AG10803 (cell line): ENCODE measurements at regions not wholly inside any gene's neighbourhood (a gene's known extent, or its start where the extent isn't known, plus 50 kb on each side); places are given as distances from the start of the nearest gene placed in this dataset.
"Not testable (repeated sequence)": the region's sequence is repeated elsewhere in the genome, so short reads cannot be mapped to it uniquely, and the experiment has no call there.

Experiments
- DNase-seq: peaks from one replicate; pipeline ENCODE4 v3.0.0; 2010; ENCODE audit warnings: low read depth
- H3K4me3 ChIP-seq: 2 replicates; pipeline ENCODE4 v1.5.1; 2011; ENCODE audit warnings: mild to moderate bottlenecking, low read length, control low read depth
- CTCF ChIP-seq: conservative IDR thresholded peaks from 2 replicates; pipeline ENCODE4 v1.5.1; 2011; ENCODE audit warnings: mild to moderate bottlenecking, low read length, control low read depth, inconsistent platforms

DNA sequence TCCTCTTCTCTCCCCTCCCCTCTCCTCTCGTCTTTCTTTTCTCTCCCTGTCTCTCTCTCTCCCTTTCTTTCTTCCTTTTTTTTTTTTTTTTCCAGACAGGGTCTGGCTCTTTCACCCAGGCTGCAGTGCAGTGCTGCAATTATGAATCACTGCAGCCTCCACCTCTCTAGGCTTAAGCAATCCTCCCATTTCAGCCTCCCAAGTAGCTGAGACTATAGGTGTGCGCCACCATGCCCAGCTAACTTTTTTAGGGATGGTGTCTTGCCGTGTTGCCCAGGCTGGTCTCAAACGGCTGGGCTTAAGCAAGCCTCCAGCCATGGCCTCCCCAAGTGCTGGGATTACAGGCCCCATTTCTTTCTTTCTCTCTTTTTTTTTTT lies 59.9 kb upstream of the NCOA3 start:
- DNase-seq: no peak
- H3K4me3 ChIP-seq: no peak overlapping the region
- TF ChIP-seq CTCF: no peak

DNA sequence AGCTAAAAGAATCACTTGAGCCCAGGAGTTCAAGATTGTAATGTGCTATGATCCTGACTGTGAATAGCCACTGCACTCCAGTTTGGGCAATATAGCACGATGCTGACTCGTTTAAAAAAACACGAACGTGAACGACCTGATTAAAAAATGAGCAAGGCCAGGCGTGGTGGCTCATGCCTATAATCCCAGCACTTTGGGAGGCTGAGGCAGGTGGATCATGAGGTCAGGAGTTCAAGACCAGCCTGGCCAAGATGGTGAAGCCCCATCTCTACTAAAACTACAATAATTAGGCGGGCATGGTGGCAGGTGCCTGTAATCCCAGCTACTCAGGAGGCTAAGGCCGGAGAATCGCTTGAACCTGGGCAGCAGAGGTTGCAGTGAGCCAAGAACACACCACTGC lies 58.6 kb upstream of the NCOA3 start:
- not testable (repeated sequence) for DNase-seq, H3K4me3 ChIP-seq

DNA sequence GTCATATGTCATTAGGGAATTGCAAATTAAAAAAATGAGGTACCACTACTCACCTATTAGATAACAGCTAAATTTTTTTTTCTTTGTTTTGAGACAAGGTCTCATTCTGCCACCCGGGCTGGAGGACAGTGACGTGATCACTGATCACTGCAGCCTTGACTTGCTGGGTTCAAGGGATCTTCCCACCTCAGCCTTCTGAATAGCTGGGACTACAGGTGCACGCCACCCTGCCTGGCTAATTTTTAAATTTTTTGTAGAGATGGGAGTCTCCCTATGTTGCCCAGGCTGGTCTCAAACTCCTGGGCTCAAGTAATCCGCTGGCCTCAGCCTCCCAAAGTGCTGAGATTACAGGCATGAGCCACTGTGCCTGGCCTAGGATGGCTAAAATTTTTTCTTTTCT lies 57.1 kb upstream of the NCOA3 start:
- TF ChIP-seq CTCF: no peak
- H3K4me3 ChIP-seq: no peak overlapping the region
- DNase-seq: no peak

- no peak for TF ChIP-seq CTCF
Measured at GRCh38 chr20:47445291-47445690, 56.4 kb upstream of the NCOA3 start.

GRCh38 chr20:47447350-47448296 lies 54.1 kb upstream of the NCOA3 start:
- DNase-seq: not testable (repeated sequence)

More at GRCh38 chr20:47445291-47445690, 56.4 kb upstream of the NCOA3 start:
- H3K4me3 ChIP-seq: no peak overlapping the region
- no peak for DNase-seq

DNA sequence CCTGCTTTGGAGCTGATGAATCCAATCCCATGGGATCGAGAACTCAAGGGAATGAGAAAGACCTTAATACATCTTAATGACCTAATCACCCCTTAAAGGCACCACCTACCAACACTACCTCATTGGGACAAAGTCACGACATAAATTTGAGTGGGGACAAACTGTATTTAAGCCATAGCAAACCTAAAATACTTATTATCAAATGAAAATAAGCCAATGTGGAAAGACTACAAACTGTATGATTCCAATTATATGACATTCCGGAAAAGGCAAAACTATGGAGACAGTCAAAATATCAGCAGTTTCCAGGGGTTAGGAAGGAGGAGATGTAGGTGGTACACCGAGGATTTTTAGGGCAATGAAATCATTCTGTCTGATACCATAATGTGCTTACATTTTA lies 53.3 kb upstream of the NCOA3 start:
- DNase-seq: no peak
- H3K4me3 ChIP-seq: no peak overlapping the region
- no peak for TF ChIP-seq CTCF

More at GRCh38 chr20:47447350-47448296, 54.1 kb upstream of the NCOA3 start:
- H3K4me3 ChIP-seq: not testable (repeated sequence)

GRCh38 chr20:47451602-47451904 lies 50.1 kb upstream of the NCOA3 start:
- no peak overlapping the region for H3K4me3 ChIP-seq
- no peak for TF ChIP-seq CTCF
- DNase-seq: no peak
